HG03045 (cell line): ENCODE measurements at regions not wholly inside any gene's neighbourhood (a gene's known extent, or its start where the extent isn't known, plus 50 kb on each side); places are given as distances from the start of the nearest gene placed in this dataset.

Experiments
- ATAC-seq: cut with Tn5 transposase; IDR thresholded peaks from one replicate; pipeline ENCODE4 v1.9.1; 2021; ENCODE audit warnings: mild to moderate bottlenecking, moderate library complexity; ENCODE audit not compliant: unreplicated experiment

- ATAC-seq, result no peak
Measured at GRCh38 chr9:115914291-115914690, 239.3 kb upstream of the PAPPA start.

DNA sequence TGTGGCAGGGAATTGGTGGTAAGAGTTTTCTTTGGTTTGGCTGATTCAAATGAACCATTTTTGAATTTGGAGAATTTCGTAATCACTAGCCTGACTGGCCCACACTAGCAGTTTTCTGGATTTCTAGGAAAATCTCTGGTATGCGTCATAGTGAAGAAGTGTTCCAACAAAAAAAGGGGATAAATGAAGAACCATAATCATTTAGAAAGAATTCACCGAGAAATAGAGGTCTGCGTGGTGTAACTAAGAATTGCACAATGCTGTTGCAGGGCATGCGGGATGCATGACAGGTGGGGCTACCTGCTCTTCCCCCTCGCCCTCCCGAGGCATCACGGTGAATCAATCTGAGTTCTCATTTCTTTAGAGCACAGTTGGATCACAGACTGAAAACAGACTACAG is 232.3 kb upstream of the PAPPA start:
- ATAC-seq, result no peak

- no peak for ATAC-seq
Measured at GRCh38 chr9:115922444-115922843, 231.1 kb upstream of the PAPPA start.

- no peak for ATAC-seq
Measured at GRCh38 chr9:115923410-115923809, 230.2 kb upstream of the PAPPA start.

GRCh38 chr9:115923903-115924668 is 229.5 kb upstream of the PAPPA start:
- ATAC-seq, result no peak

- ATAC-seq, result no peak
Measured at GRCh38 chr9:115924669-115924987, 229.0 kb upstream of the PAPPA start.

GRCh38 chr9:115925424-115925823 is 228.2 kb upstream of the PAPPA start:
- no peak for ATAC-seq

GRCh38 chr9:115930472-115930871 is 223.1 kb upstream of the PAPPA start:
- ATAC-seq, result no peak

- ATAC-seq, result no peak
Measured at GRCh38 chr9:115938479-115938878, 215.1 kb upstream of the PAPPA start.

DNA sequence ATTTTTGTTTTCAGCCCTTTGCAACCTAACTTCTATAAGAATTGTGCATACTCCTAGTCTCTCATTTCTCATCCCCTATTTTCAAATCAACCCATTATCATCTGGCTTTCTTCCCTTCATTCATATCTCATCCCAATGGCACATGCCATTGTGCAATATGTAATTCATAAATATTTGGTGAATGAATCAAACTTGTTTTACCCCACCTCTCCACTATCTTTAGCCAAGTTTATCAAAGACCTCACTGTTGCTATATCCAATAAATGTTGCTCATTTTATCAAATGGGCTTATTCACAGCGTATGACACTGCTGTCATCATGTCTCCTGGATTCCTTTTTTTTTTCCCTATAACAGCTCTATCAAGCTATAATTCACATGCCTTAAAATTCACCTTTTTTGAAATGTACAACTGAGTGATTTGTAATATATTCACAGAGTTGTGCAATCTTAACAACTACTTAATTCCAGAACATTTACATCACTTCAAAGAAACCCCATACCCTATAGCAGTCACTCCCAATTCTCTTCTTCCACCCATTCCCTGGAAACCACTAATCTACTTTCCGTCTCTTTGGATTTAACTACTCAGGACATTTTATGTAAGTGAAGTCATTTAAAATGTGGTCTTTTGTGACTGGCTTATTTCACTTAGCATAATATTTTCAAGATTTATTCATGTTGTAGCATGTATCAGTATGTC is 214.4 kb upstream of the PAPPA start:
- ATAC-seq, result no peak

GRCh38 chr9:115941561-115942315 is 211.9 kb upstream of the PAPPA start:
- ATAC-seq, result no peak

DNA sequence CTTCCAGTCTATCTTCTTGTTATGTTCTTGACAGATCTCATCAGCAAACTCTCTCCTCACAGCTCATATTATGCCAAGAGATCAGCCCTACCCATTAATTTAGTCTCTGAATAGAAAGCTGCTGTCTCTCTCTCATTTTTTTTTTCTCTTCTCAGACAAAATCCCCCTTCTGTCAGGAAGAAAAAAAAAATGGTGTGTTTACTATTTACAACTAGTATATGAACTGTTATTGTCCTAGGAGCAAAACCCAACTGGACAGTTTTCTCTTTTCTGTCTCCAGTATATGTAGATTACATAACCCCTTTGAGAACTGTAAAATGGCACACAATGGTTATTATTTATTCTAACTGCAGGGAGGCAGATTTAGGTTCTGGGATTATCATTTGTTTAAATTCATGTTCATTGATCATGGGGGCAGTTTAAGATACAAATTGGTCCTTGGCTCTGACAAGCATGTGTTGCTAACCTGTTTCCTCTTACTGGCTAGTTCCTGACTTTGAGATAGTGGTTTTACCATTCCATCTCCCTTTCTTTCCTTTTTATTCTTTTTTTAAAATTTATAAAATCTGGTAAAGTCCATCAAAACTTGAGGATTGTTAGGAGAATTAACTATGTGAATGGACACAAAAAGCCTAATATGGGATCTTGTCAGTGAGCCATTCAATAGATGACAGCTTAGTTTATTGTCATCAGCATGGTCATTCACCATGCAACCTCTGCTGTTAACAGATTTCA is 210.0 kb upstream of the PAPPA start:
- ATAC-seq, result no peak

GRCh38 chr9:115944166-115944948 is 209.2 kb upstream of the PAPPA start:
- no peak for ATAC-seq

GRCh38 chr9:115945009-115945431 is 208.6 kb upstream of the PAPPA start:
- no peak for ATAC-seq

- no peak for ATAC-seq
Measured at GRCh38 chr9:115946530-115946929, 207.1 kb upstream of the PAPPA start.

- ATAC-seq, result no peak
Measured at GRCh38 chr9:115951977-115952376, 201.6 kb upstream of the PAPPA start.

DNA sequence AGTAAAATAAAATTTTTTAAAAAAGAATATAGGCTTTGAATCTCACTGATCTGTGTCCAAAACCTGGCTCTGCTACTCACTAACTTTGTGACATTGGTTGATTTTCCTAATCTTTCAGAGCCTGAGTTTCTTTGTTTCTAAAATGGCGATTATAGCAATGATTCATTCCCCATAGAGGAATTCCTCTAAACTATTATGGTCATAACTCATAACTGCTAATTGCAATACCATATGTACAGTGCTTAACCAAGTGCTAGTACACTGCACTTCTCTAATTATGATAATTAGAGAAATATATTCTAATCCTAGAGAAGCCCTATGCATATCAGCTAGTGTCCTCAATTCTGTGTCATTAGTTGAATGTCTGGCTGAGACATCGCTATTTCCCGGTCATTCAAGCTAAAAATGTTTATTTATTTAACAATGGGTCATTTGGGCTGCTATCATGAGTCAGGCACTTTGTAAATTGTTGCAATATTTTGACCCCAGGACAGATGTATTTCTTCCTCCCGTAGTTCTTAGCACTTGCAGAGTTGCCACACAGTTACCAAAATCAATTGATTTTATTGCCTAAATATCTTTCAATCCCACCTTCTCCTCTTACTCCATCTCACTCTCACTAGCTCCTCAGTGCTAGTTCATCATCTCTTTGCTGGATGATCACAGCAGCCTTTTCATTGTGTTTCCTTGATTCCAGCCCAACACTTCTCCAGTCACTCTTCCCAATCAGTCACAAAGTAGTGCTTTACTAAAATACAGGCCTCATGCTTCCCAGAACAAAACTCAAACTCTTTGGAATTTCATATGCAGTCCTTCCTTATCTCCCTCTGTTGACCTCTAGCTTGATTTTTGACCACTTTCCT is 200.9 kb upstream of the PAPPA start:
- ATAC-seq, result no peak

GRCh38 chr9:115956371-115956770 is 197.2 kb upstream of the PAPPA start:
- ATAC-seq, result no peak

GRCh38 chr9:115957585-115957984 is 196.0 kb upstream of the PAPPA start:
- ATAC-seq, result no peak
